OCI-LY1 (cell line): ENCODE measurements at regions not wholly inside any gene's neighbourhood (a gene's known extent, or its start where the extent isn't known, plus 50 kb on each side); places are given as distances from the start of the nearest gene placed in this dataset.

Experiments used
- H2AFZ ChIP-seq: fragments of 200-600 bp; sonication (generic), shearing (Covaris generic); 2 replicates; pipeline ENCODE4 v1.6.0; 2014; ENCODE audit warnings: antibody characterized with exemption, mild to moderate bottlenecking, low read length
- H3F3A ChIP-seq: fragments of 200-600 bp; sonication (generic), shearing (Covaris generic); 2 replicates; pipeline ENCODE4 v1.6.0; 2014; ENCODE audit warnings: mild to moderate bottlenecking, antibody characterized with exemption, low read length, moderate library complexity; ENCODE audit not compliant: insufficient read depth
- H3K27ac ChIP-seq: fragments of 200-600 bp; sonication (generic); 2 replicates; pipeline ENCODE4 v1.5.1; 2014; ENCODE audit warnings: low read length, mixed run types, mild to moderate bottlenecking, low read depth; ENCODE audit not compliant: poor library complexity, severe bottlenecking
- H3K27me3 ChIP-seq: fragments of 200-600 bp; sonication (generic); 2 replicates; pipeline ENCODE4 v1.6.0; 2014; ENCODE audit warnings: antibody characterized with exemption, mild to moderate bottlenecking, low read length, moderate library complexity; ENCODE audit not compliant: insufficient read depth
- H3K36me3 ChIP-seq: fragments of 200-600 bp; sonication (generic); 2 replicates; pipeline ENCODE4 v1.6.1; 2014; ENCODE audit warnings: mild to moderate bottlenecking, antibody characterized with exemption, low read length, moderate library complexity, mixed read lengths; ENCODE audit not compliant: insufficient read depth
- H3K4me1 ChIP-seq: fragments of 200-600 bp; sonication (generic); 2 replicates; pipeline ENCODE4 v1.5.1; 2014; ENCODE audit warnings: mild to moderate bottlenecking, low read length, moderate library complexity; ENCODE audit not compliant: insufficient read depth, severe bottlenecking
- H3K4me2 ChIP-seq: fragments of 200-600 bp; sonication (generic), shearing (Covaris generic); 2 replicates; pipeline ENCODE4 v1.6.1; 2014; ENCODE audit warnings: low read length
- H3K4me3 ChIP-seq: fragments of 200-600 bp; sonication (generic); 2 replicates; pipeline ENCODE4 v1.5.1; 2014; ENCODE audit warnings: low read length, low read depth, mild to moderate bottlenecking, mixed read lengths; ENCODE audit not compliant: poor library complexity, severe bottlenecking
- H3K79me2 ChIP-seq: fragments of 200-600 bp; shearing (Covaris generic); 2 replicates; pipeline ENCODE4 v1.6.1; 2016; ENCODE audit warnings: mixed run types, low read length, mixed read lengths; ENCODE audit not compliant: insufficient read depth
- H3K9ac ChIP-seq: fragments of 200-600 bp; sonication (generic), shearing (Covaris generic); 2 replicates; pipeline ENCODE4 v1.6.1; 2014; ENCODE audit warnings: mild to moderate bottlenecking, low read length, mixed read lengths
- H3K9me2 ChIP-seq: fragments of 200-600 bp; sonication (generic), shearing (Covaris generic); 2 replicates; pipeline ENCODE4 v1.6.1; 2014; ENCODE audit warnings: low read depth, mild to moderate bottlenecking, low read length, mixed read lengths
- H3K9me3 ChIP-seq: fragments of 200-600 bp; shearing (Covaris generic); 2 replicates; pipeline ENCODE4 v1.6.1; 2014; ENCODE audit warnings: low read length, mixed read lengths
- H4K20me1 ChIP-seq: fragments of 200-600 bp; sonication (generic), shearing (Covaris generic); 2 replicates; pipeline ENCODE4 v1.6.0; 2016; ENCODE audit warnings: mild to moderate bottlenecking, low read length; ENCODE audit not compliant: insufficient read depth
- CTCF ChIP-seq: fragments of 200-600 bp; sonication (generic), shearing (Covaris generic); IDR thresholded peaks from 2 replicates; pipeline ENCODE4 v1.5.1; 2017; ENCODE audit warnings: mild to moderate bottlenecking, antibody characterized with exemption, low read length, moderate library complexity, mixed read lengths
- EZH2 ChIP-seq: fragments of 200-600 bp; sonication (generic), shearing (Covaris generic); IDR thresholded peaks from 2 replicates; pipeline ENCODE4 v1.8.0; 2017; ENCODE audit warnings: borderline replicate concordance, mixed run types, mild to moderate bottlenecking, antibody characterized with exemption, low read length, moderate library complexity, mixed read lengths

- no peak overlapping the region for H3K4me2 ChIP-seq
- no peaks in the 10 kb centered on the region for H3F3A ChIP-seq
- H3K36me3 ChIP-seq = no peaks in the 10 kb centered on the region
- H3K4me1 ChIP-seq = no peaks in the 10 kb centered on the region
- H3K9me3 ChIP-seq = no peaks in the 10 kb centered on the region
- H3K27me3 ChIP-seq = 0 out of 2 replicates have a peak, but pooled peaks cover 3% of the 10 kb centered on the region
- no peaks in the 10 kb centered on the region for H4K20me1 ChIP-seq
- no peak for TF ChIP-seq EZH2
- no peak for TF ChIP-seq CTCF
- no peak overlapping the region for H3K4me3 ChIP-seq
- H3K27ac ChIP-seq = no peak overlapping the region
- no peak overlapping the region for H2AFZ ChIP-seq
- no peaks in the 10 kb centered on the region for H3K79me2 ChIP-seq
- H3K9ac ChIP-seq = no peak overlapping the region
- H3K9me2 ChIP-seq = no peaks in the 10 kb centered on the region
These were observed 124.3 kb upstream of the CACNA1E start for GRCh38 chr1:181359012-181359411.

GRCh38 chr1:181364801-181365200, 118.5 kb upstream of the CACNA1E start:
- H3K9ac ChIP-seq = no peak overlapping the region
- H3K79me2 ChIP-seq = no peaks in the 10 kb centered on the region
- no peak overlapping the region for H3K27ac ChIP-seq
- TF ChIP-seq CTCF (no peak), EZH2 (no peak)
- no peak overlapping the region for H2AFZ ChIP-seq
- H3F3A ChIP-seq = no peaks in the 10 kb centered on the region
- H4K20me1 ChIP-seq = no peaks in the 10 kb centered on the region
- no peaks in the 10 kb centered on the region for H3K9me2 ChIP-seq
- no peak overlapping the region for H3K4me2 ChIP-seq
- no peaks in the 10 kb centered on the region for H3K4me1 ChIP-seq
- H3K27me3 ChIP-seq = 0 out of 2 replicates have a peak, but pooled peaks cover 3% of the 10 kb centered on the region
- H3K4me3 ChIP-seq = no peak overlapping the region
- H3K9me3 ChIP-seq = no peaks in the 10 kb centered on the region
- H3K36me3 ChIP-seq = no peaks in the 10 kb centered on the region

GRCh38 chr1:181366910-181367309, 116.4 kb upstream of the CACNA1E start:
- no peaks in the 10 kb centered on the region for H3K79me2 ChIP-seq
- H3K9ac ChIP-seq = no peak overlapping the region
- no peak overlapping the region for H3K4me2 ChIP-seq
- no peak for TF ChIP-seq CTCF
- TF ChIP-seq EZH2 = no peak
- H3K36me3 ChIP-seq = no peaks in the 10 kb centered on the region
- H3K27me3 ChIP-seq = 0 out of 2 replicates have a peak, but pooled peaks cover 3% of the 10 kb centered on the region
- no peak overlapping the region for H3K27ac ChIP-seq
- H3F3A ChIP-seq = no peaks in the 10 kb centered on the region
- no peaks in the 10 kb centered on the region for H3K9me3 ChIP-seq
- H3K4me3 ChIP-seq = no peak overlapping the region
- H2AFZ ChIP-seq = no peak overlapping the region
- H3K4me1 ChIP-seq = no peaks in the 10 kb centered on the region
- H3K9me2 ChIP-seq = no peaks in the 10 kb centered on the region
- no peaks in the 10 kb centered on the region for H4K20me1 ChIP-seq
